NCI-H1436 treated with DMSO at 0.1 percent for 48 hours (cell line): ENCODE measurements at regions not wholly inside any gene's neighbourhood (a gene's known extent, or its start where the extent isn't known, plus 50 kb on each side); places are given as distances from the start of the nearest gene placed in this dataset.
"Not testable (repeated sequence)": the region's sequence is repeated elsewhere in the genome, so short reads cannot be mapped to it uniquely, and the experiment has no call there.

Source experiments
- DNase-seq: peaks from one replicate; lab custom pipeline; 2025; lab: John Stamatoyannopoulos, UW

GRCh38 chr10:33067917-33068316 is 109.9 kb upstream of the ITGB1 start:
- DNase-seq: no peak

- no peak for DNase-seq
Observed at GRCh38 chr10:33067481-33067880, 109.5 kb upstream of the ITGB1 start.

- no peak for DNase-seq
Observed at GRCh38 chr10:33066558-33067236, 108.7 kb upstream of the ITGB1 start.

GRCh38 chr10:33065111-33065510 is 107.1 kb upstream of the ITGB1 start:
- DNase-seq: no peak

GRCh38 chr10:33064706-33065105 is 106.7 kb upstream of the ITGB1 start:
- DNase-seq: no peak

GRCh38 chr10:33057620-33058019 is 99.6 kb upstream of the ITGB1 start:
- DNase-seq: no peak

- DNase-seq: no peak
Observed at GRCh38 chr10:33056828-33057596, 99.0 kb upstream of the ITGB1 start.

GRCh38 chr10:33055625-33056024 is 97.6 kb upstream of the ITGB1 start:
- DNase-seq: no peak

GRCh38 chr10:33052915-33053810 is 95.1 kb upstream of the ITGB1 start:
- no peak for DNase-seq

- DNase-seq: peak; percentile 90
Observed at GRCh38 chr10:33052263-33052875, 94.3 kb upstream of the ITGB1 start.

GRCh38 chr10:33049963-33050920 is 92.2 kb upstream of the ITGB1 start:
- not testable (repeated sequence) for DNase-seq

- no peak for DNase-seq
Observed at GRCh38 chr10:33048223-33048622, 90.2 kb upstream of the ITGB1 start.

- no peak for DNase-seq
Observed at GRCh38 chr10:33047655-33048054, 89.6 kb upstream of the ITGB1 start.

- no peak for DNase-seq
Observed at GRCh38 chr10:33046792-33047191, 88.8 kb upstream of the ITGB1 start.

- DNase-seq: no peak
Observed at GRCh38 chr10:33045421-33045820, 87.4 kb upstream of the ITGB1 start.

GRCh38 chr10:33042565-33042964 is 84.5 kb upstream of the ITGB1 start:
- DNase-seq: no peak

GRCh38 chr10:33041783-33042437 is 83.9 kb upstream of the ITGB1 start:
- DNase-seq: no peak

- DNase-seq: no peak
Observed at GRCh38 chr10:33040436-33040835, 82.4 kb upstream of the ITGB1 start.

- DNase-seq: no peak
Observed at GRCh38 chr10:33039181-33039580, 81.2 kb upstream of the ITGB1 start.

GRCh38 chr10:33038672-33039071 is 80.6 kb upstream of the ITGB1 start:
- no peak for DNase-seq
